Adipocyte (in vitro differentiated cells): ENCODE measurements at regions not wholly inside any gene's neighbourhood (a gene's known extent, or its start where the extent isn't known, plus 50 kb on each side); places are given as distances from the start of the nearest gene placed in this dataset.
A peak's percentile ranks its signal among the peaks of the same experiment; 100 is the strongest.

ENCODE experiments used
- DNase-seq: peaks from one replicate; pipeline ENCODE4 v3.0.0-alpha.2; 2015; ENCODE audit warnings: low read depth
- H3K27me3 ChIP-seq: replicated peaks from 2 replicates; pipeline ENCODE4 v1.7.0; 2013; ENCODE audit warnings: mild to moderate bottlenecking, low read length, moderate library complexity; ENCODE audit not compliant: control insufficient read depth, insufficient read depth
- H3K36me3 ChIP-seq: 2 replicates; pipeline ENCODE4 v1.7.0; 2013; ENCODE audit warnings: low read length, mild to moderate bottlenecking, moderate library complexity; ENCODE audit not compliant: control insufficient read depth, insufficient read depth, severe bottlenecking
- H3K4me1 ChIP-seq: 2 replicates; pipeline ENCODE4 v1.7.0; 2013; ENCODE audit warnings: mild to moderate bottlenecking, low read length, moderate library complexity; ENCODE audit not compliant: control insufficient read depth, insufficient read depth
- H3K4me3 ChIP-seq: 2 replicates; pipeline ENCODE4 v1.7.0; 2013; ENCODE audit warnings: mild to moderate bottlenecking, low read length, moderate library complexity
- H3K9ac ChIP-seq: 2 replicates; pipeline ENCODE4 v1.7.0; 2013; ENCODE audit warnings: mild to moderate bottlenecking, low read length, moderate library complexity
- H3K9me3 ChIP-seq: 2 replicates; pipeline ENCODE4 v1.7.0; 2013; ENCODE audit warnings: mild to moderate bottlenecking, low read length, moderate library complexity; ENCODE audit not compliant: control insufficient read depth

DNA sequence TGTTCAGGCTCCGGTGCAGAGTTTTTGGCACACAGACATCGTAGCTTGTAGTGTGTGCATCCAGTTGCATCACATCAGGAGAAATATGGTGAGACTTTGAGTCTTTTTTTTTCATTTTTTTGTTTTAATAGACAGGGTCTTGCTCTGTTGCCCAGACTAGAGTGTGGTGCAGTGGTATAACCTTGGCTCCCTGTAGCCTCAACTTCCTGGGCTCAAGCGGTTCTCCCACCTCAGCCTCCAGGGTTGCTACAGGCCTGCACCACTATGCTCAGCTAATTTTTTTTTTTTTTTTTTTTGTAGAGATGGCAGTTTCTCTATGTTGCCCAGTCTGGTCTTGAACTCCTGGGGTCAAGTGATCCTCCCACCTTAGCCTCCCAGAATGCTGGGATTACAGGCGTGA lies 51.1 kb upstream of the TEX264 start:
- no peaks in the 10 kb centered on the region for H3K9me3 ChIP-seq
- H3K27me3 ChIP-seq, result no peaks in the 10 kb centered on the region
- DNase-seq, result no peak
- no peaks in the 10 kb centered on the region for H3K36me3 ChIP-seq
- H3K9ac ChIP-seq, result no peak overlapping the region
- H3K4me3 ChIP-seq, result no peak overlapping the region
- H3K4me1 ChIP-seq, result peaks cover 55% of the 10 kb centered on the region

DNA sequence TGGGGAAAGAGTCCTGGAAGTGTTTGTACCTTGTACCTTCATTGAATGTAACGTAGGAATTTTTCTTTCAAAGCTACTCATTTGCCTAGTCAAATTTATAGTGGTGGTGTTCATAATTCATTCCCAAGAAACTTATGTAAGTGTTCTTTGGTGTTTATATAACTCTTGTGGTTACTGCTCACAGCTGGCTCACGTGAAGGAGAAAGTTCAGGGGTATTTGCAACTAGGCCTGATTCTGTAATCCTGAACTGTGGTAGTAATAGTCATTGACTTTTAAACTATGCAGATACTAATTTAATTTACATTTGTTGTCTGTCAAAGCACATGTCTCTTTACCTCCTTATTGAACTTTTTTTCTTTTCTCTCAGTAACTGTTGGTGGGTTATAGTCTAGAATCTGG lies 50.5 kb upstream of the TEX264 start:
- Histone ChIP-seq H3K36me3 (no peaks in the 10 kb centered on the region), H3K4me1 (peaks cover 55% of the 10 kb centered on the region), H3K9ac (peak overlapping the region; percentile 70), H3K4me3 (no peak overlapping the region), H3K27me3 (no peaks in the 10 kb centered on the region), H3K9me3 (no peaks in the 10 kb centered on the region)
- peak; percentile 54 for DNase-seq

DNA sequence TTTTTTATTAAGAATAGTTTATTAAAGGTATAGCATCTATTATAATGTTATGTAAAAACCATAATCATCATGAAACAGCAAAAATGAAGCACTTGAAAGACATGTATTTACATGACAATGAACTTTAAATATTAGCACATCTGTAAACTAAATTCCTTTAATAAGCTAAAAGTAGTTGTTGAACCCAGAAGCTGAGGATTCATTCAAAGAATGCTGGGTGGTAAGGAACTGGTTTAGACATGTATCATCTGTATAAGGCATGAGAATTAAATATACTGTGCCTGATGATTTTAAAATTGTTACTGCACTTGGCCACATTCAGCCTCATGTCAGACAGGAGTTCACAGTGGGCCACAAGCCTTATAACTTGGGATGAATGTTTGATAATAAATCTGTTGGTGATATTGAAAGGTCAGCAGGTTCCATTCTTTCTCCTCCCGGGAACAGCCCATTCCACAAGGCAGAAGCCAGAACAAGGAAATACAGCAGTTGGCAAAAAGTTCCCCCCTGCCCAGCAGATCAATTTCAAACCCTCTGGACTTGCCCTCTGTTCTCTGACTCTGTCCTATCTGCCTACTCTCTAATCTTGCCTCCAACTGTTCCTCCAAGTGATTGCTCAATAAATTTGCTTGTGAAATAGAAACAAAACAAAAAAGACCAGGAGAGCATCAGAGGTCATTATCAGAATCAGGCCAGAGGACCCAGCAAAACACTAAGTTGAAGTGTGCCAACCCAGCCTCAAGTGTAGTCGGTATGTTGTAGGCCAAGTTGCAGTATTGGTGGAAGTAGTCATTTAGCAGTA lies 49.8 kb upstream of the TEX264 start:
- DNase-seq, result peak; percentile 70
- no peaks in the 10 kb centered on the region for H3K36me3 ChIP-seq

More for the DNA sequence above, 49.8 kb upstream of the TEX264 start:
- H3K9me3 ChIP-seq, result no peaks in the 10 kb centered on the region
- H3K4me1 ChIP-seq, result peaks cover 55% of the 10 kb centered on the region
- H3K4me3 ChIP-seq, result peak overlapping the region; percentile 26
- no peaks in the 10 kb centered on the region for H3K27me3 ChIP-seq
- peak overlapping the region; percentile 70 for H3K9ac ChIP-seq
